Prostate gland (tissue), 2 donors: ENCODE measurements at regions not wholly inside any gene's neighbourhood (a gene's known extent, or its start where the extent isn't known, plus 50 kb on each side); places are given as distances from the start of the nearest gene placed in this dataset.

Experiments used
- POLR2A ChIP-seq: fragments of 450-650 bp; IDR thresholded peaks from one replicate; pipeline ENCODE4 v1.6.1; 2016; ENCODE audit warnings: antibody characterized with exemption, mild to moderate bottlenecking
- TF ChIP-seq, protein P1 (sequence below), 4 experiments: fragments of 200-600 bp in 2 of 4; fragments of 450-650 bp in 2 of 4; sonication (generic) in 2 of 4; IDR thresholded peaks; 1 replicate in 3 of 4; 2 replicates in 1 of 4; pipeline ENCODE4 v1.5.1; 2016 to 2019; ENCODE audit warnings: antibody characterized with exemption in 4 of 4, mild to moderate bottlenecking in 2 of 4, moderate library complexity in 2 of 4

GRCh38 chr7:152565731-152566130 lies 110.2 kb downstream of the XRCC2 start:
- TF ChIP-seq, protein P1, sequence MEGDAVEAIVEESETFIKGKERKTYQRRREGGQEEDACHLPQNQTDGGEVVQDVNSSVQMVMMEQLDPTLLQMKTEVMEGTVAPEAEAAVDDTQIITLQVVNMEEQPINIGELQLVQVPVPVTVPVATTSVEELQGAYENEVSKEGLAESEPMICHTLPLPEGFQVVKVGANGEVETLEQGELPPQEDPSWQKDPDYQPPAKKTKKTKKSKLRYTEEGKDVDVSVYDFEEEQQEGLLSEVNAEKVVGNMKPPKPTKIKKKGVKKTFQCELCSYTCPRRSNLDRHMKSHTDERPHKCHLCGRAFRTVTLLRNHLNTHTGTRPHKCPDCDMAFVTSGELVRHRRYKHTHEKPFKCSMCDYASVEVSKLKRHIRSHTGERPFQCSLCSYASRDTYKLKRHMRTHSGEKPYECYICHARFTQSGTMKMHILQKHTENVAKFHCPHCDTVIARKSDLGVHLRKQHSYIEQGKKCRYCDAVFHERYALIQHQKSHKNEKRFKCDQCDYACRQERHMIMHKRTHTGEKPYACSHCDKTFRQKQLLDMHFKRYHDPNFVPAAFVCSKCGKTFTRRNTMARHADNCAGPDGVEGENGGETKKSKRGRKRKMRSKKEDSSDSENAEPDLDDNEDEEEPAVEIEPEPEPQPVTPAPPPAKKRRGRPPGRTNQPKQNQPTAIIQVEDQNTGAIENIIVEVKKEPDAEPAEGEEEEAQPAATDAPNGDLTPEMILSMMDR (IDR thresholded peaks at IDR 0.05) = no peak
- no peak for TF ChIP-seq POLR2A
